ENCODE measurements at regions not wholly inside any gene's neighbourhood (a gene's known extent, or its start where the extent isn't known, plus 50 kb on each side); places are given as distances from the start of the nearest gene placed in this dataset.

- Histone ChIP-seq H3K9me3 (ENCODE audit: insufficient read depth in 2 of 2, low read depth in 1 of 2, low read length in 1 of 2) (no peaks in the 10 kb centered on the region), H2BK120ac (replicated peaks; ENCODE audit: low read depth, low read length) (no peak overlapping the region), H3K4me3 (ENCODE audit: extremely low read depth in 1 of 4, insufficient read depth in 2 of 4, low read depth in 3 of 4, low read length in 4 of 4) (no peak overlapping the region), H3K27ac (ENCODE audit: low read depth, low read length) (no peak overlapping the region), H2AK5ac (ENCODE audit: low read depth, low read length) (no peak overlapping the region), H2BK15ac (ENCODE audit: low read length) (no peak overlapping the region), H3K4ac (replicated peaks; ENCODE audit: insufficient read length, low read depth, low read length) (no peak overlapping the region), H2BK5ac (ENCODE audit: low read depth, low read length) (no peak overlapping the region), H3K36me3 (ENCODE audit: control insufficient read depth in 2 of 4, insufficient read depth in 4 of 4, low read length in 3 of 4) (no peaks in the 10 kb centered on the region), H3K79me2 (ENCODE audit: control insufficient read depth in 1 of 2, insufficient read depth in 2 of 2, low read length in 2 of 2) (no peaks in the 10 kb centered on the region), H2AFZ (ENCODE audit: low read length) (no peak overlapping the region), H3K14ac (ENCODE audit: insufficient read length) (no peak overlapping the region), H3K4me2 (ENCODE audit: insufficient read depth in 1 of 2, low read depth in 2 of 2, low read length in 2 of 2) (no peak overlapping the region), H3K4me1 (replicated peaks in 1 of 4; ENCODE audit: control insufficient read depth in 3 of 4, insufficient read depth in 4 of 4, low read length in 3 of 4) (peaks cover 1 to 7% (median 4%) of the 10 kb centered on the region in 4 experiments; a peak in 3 of 7 replicates), H4K91ac (replicated peaks; ENCODE audit: insufficient read length, low read length) (no peak overlapping the region), H3K23ac (ENCODE audit: insufficient read length) (no peak overlapping the region), H2BK20ac (ENCODE audit: low read length) (no peak overlapping the region), H3K27me3 (replicated peaks in 1 of 4; ENCODE audit: control insufficient read depth in 3 of 4, extremely low read depth in 1 of 4, insufficient read depth in 3 of 4, low read length in 3 of 4) (no peaks in the 10 kb centered on the region), H3K9ac (replicated peaks in 1 of 4; ENCODE audit: extremely low read depth in 1 of 4, low read depth in 3 of 4, low read length in 3 of 4) (no peak overlapping the region), H3K56ac (replicated peaks; ENCODE audit: insufficient read length, low read depth, low read length) (no peak overlapping the region), H3K23me2 (ENCODE audit: low read depth, low read length) (no peaks in the 10 kb centered on the region; the same call in 1 of the 2 replicates), H4K5ac (ENCODE audit: insufficient read length, low read depth, low read length) (no peak overlapping the region), H4K20me1 (replicated peaks in 1 of 2; ENCODE audit: control insufficient read depth in 1 of 2, insufficient read depth in 2 of 2, low read length in 2 of 2) (no peaks in the 10 kb centered on the region), H2BK12ac (ENCODE audit: low read depth, low read length) (no peak overlapping the region), H4K8ac (ENCODE audit: extremely low read depth, insufficient read depth, low read length) (no peak overlapping the region), H3K79me1 (ENCODE audit: low read depth, low read length) (no peaks in the 10 kb centered on the region; the same call in 1 of the 2 replicates), H3K18ac (ENCODE audit: extremely low read depth, low read length) (no peak overlapping the region)
- WGBS, 2 experiments (ENCODE audit: extremely low coverage in 1 of 2, insufficient coverage in 1 of 2, insufficient read length in 1 of 2, insufficient replicate concordance in 2 of 2, low coverage in 1 of 2, low lambda C conversion rate in 2 of 2, missing lambda C conversion rate in 1 of 2) = 100% methylated on average over 1 of the region's 1 CpG; no CpG with 5 or more reads in 1 of the 2 experiments
- no peak for FAIRE-seq
- ChIA-PET CTCF (ENCODE audit: partially characterized antibody) (no interaction called here), POLR2A (ENCODE audit: partially characterized antibody) (no interaction called here)
- no peak for DNase-seq (ENCODE audit: low read depth in 1 of 2, low spot score in 2 of 2)
- no peak for TF ChIP-seq SRF (IDR thresholded peaks at IDR 0.05; ENCODE audit: low read depth, low read length)
- no peak for TF ChIP-seq SUZ12 (IDR thresholded peaks at IDR 0.05; ENCODE audit: low read length)
- TF ChIP-seq NANOG (IDR thresholded peaks at IDR 0.05; ENCODE audit: insufficient read depth, low read depth, low read length, poor library complexity, severe bottlenecking) = no peak
- no peak for TF ChIP-seq GABPA (IDR thresholded peaks at IDR 0.05; ENCODE audit: borderline replicate concordance, insufficient read depth, low read length)
- TF ChIP-seq ASH2L (IDR thresholded peaks at IDR 0.05; ENCODE audit: low read length) = no peak
- no peak for TF ChIP-seq TEAD4 (IDR thresholded peaks at IDR 0.05; ENCODE audit: low read depth, low read length)
- no peak for TF ChIP-seq USF2 (IDR thresholded peaks at IDR 0.05; ENCODE audit: low read length)
- TF ChIP-seq SIX5 (IDR thresholded peaks at IDR 0.05; ENCODE audit: low read depth, low read length) = no peak
- no peak for TF ChIP-seq POU5F1 (IDR thresholded peaks at IDR 0.05; ENCODE audit: low read depth, low read length)
- no peak for TF ChIP-seq CREB1 (IDR thresholded peaks at IDR 0.05)
- TF ChIP-seq MAX (IDR thresholded peaks at IDR 0.05) = no peak
- no peak for TF ChIP-seq NRF1 (IDR thresholded peaks at IDR 0.05; ENCODE audit: low read depth, low read length)
- TF ChIP-seq KDM5A (IDR thresholded peaks at IDR 0.05; ENCODE audit: low read length) = no peak
- no peak for TF ChIP-seq BCL11A (IDR thresholded peaks at IDR 0.05; ENCODE audit: low read depth in 2 of 2, low read length in 2 of 2)
- TF ChIP-seq GTF2F1 (IDR thresholded peaks at IDR 0.05; ENCODE audit: borderline replicate concordance, low read depth, low read length) = no peak
Measured at GRCh38 chr1:221832151-221832550, 90.3 kb upstream of the DUSP10 start.

Measured in H1 (cell line).